ENCODE measurements at regions not wholly inside any gene's neighbourhood (a gene's known extent, or its start where the extent isn't known, plus 50 kb on each side); places are given as distances from the start of the nearest gene placed in this dataset.
"Not testable (repeated sequence)": the region's sequence is repeated elsewhere in the genome, so short reads cannot be mapped to it uniquely, and the experiment has no call there.

- no peak for DNase-seq (ENCODE audit: low spot score)
These were observed 200.9 kb upstream of the MSX2 start for GRCh38 chr5:174523311-174524071.

- no peak for DNase-seq (ENCODE audit: low spot score)
These were observed 200.0 kb upstream of the MSX2 start for GRCh38 chr5:174524351-174524750.

GRCh38 chr5:174526177-174526576 lies 198.2 kb upstream of the MSX2 start:
- DNase-seq (ENCODE audit: low spot score), result no peak

DNA sequence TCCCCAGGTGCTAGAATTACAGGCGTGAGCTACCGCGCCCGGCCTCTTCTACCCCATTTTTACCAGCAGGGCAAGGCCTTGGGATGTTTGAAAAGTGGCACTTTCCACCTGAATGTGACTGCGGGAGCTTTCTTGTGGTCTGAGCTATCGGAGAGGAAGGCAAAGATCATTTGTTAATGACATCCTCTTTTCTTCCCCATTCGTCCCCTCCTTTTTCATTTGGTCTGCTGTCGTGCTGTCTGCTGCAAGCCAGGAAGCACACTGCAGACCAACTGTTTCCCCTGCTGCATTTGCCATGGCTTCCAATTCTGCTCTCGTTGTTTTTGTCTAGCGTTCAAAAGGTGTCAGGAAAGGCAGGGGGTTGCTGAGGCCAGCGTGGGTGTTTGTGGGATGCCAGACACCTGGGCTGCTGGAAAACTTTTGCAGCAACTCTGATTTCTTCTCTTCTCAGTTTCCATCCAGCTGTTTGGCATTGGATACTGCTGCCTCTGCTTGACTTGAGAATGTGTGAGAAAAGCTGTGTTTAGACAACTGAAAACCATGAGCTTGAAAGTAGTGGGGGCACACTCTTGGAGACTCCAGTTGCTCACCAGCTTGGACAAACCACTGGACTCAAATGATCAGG lies 196.4 kb upstream of the MSX2 start:
- DNase-seq (ENCODE audit: low spot score), result no peak

GRCh38 chr5:174528821-174529544 lies 195.4 kb upstream of the MSX2 start:
- DNase-seq (ENCODE audit: low spot score), result no peak

DNA sequence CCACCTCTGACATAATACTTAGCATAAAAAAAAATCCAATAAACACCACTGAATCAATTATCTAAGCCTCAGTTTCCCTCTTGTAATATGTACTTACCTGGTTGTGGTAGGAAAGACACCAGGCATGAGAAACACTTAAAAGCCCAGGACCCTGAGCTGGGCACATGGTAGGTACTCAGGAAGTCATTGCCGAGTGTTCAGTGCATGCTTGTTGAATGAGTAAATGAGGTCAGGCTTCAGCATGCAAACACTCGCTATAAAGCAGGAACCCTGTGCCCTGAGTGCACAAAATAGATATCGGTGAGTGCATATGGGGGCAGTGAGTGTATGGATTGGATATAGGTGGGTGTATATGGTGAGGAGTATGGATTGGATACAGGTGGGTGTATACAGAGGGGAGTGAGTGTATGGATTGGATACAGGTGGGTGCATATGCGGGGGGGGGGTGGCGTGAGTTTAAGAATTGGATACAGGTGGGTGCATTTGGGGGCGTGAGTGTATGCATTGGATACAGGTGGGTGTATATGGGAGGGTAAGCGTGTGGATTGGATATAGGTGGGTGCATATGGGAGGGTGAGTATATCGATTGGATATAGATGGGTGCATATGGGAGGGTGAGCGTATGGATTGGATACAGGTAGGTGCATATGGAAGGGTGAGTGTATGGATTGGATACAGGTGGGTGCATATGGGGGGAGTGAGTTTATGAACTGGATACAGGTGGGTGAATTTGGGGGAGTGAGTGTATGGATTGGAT lies 194.3 kb upstream of the MSX2 start:
- DNase-seq (ENCODE audit: low spot score), result no peak

DNA sequence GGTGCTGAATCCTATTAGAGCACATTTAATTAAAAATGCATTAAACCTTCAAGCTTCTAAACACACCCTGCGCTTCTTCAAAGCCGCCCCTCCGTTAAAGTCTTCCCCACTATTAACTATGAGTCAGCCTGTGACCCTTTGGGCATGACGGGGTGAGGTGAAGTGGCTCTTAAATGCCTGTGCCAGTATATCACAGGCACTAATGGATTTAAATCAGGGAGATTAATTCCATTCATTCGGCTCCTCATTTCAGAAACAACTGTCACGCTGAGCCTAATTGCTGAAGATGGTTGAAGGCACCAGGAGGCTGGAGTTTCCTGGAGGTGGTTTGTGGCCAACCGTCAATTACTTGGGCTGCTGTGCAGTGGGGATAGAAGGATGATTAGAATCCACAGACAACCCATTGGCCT lies 192.6 kb upstream of the MSX2 start:
- peak; percentile 37 for DNase-seq (ENCODE audit: low spot score)

DNA sequence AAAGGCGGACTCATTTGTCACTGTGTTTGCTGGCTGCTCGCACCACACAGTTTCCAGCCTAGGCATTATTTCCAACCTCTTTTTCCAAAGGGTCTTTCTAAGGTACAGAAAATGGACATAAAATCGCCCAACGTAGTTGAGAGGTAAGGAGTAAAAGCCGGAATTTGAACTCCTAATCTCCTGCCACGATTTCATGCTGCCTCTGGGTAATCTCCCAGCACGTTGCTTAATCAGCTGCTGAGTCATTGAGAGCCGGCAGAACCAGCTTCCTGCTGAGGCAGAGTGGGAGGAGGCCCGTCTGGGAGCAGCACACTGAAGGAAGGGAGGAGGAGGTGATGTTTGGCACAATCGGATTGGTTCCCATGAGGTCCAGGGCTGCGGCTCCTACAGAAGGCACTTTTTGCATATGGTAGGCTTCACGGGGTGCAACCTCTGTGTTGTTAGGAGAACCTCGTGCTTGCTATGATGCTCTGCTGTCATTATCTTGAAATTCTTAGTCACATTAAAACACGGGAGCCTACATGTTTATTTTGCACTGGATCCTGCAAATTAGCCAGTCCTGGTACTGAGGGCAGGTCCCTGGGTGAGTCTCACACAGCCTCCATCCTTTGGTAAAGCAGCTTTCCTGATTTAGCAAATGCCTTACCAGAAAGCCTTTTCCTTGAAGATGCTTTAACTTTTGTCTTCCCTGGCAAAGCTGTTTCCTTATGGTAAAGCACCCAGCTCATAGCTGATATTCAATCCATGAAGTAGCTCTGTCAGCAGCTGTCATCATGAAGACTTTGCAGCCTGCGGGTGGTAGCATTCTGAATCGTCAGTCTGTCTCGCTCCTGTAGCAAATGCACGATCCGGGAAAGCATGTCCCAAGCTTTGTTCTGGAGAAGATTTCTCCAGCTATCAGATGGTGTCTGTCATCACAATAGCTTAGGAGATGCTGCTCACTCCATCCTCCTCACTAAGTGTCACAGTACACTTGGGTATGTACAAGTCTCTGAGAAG lies 191.6 kb upstream of the MSX2 start:
- DNase-seq (ENCODE audit: low spot score), result peak; percentile 74

DNA sequence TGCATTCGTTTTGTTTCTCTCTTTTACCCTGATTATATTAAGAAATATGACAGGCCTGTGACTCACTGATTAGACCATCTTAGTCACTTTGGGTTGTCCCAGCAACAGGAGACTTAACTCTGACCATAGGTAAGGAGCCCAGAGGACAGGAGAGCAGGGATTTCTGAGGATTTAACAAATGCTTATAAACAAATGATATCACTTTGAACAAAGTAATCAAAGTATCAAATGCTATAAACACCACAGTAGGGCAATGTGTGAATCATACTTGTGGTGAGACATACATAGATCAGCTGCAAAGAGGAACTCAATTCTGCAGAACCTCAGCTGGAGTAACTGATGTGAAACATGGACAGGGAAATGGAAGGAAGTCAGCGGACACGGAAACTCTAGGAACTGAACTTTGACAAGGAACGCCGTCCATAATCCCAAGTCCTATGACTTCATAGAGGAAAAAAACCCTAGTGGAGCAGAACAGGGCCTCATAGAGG lies 190.6 kb upstream of the MSX2 start:
- DNase-seq (ENCODE audit: low spot score), result no peak

DNA sequence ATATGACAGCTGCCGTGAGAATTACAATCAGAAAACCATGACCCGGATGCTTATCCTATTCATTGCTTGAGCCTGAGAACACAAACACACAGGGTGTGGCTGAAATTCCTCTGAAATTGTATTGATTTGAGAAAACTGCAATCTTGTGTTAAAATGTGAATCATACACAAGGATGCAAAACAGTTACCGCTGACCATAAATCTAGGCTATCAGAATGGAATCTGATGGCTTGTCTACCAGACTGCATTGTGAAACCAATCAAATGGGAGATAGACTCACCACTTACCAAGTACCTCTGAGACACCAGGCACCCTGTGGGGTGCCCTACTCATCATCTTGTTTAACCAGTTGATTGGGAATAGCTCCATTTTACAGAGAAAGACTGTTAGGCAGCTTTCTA lies 188.7 kb upstream of the MSX2 start:
- no peak for DNase-seq (ENCODE audit: low spot score)

DNA sequence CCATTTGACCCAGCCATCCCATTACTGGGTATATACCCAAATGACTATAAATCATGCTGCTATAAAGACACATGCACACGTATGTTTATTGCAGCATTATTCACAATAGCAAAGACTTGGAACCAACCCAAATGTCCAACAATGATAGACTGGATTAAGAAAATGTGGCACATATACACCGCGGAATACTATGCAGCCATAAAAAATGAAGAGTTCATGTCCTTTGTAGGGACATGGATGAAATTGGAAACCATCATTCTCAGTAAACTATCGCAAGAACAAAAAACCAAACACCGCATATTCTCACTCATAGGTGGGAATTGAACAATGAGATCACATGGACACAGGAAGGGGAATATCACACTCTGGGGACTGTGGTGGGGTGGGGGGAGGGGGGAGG lies 184.6 kb upstream of the MSX2 start:
- not testable (repeated sequence) for DNase-seq (ENCODE audit: low spot score)

GRCh38 chr5:174542037-174542436 lies 182.3 kb upstream of the MSX2 start:
- DNase-seq (ENCODE audit: low spot score), result no peak

DNA sequence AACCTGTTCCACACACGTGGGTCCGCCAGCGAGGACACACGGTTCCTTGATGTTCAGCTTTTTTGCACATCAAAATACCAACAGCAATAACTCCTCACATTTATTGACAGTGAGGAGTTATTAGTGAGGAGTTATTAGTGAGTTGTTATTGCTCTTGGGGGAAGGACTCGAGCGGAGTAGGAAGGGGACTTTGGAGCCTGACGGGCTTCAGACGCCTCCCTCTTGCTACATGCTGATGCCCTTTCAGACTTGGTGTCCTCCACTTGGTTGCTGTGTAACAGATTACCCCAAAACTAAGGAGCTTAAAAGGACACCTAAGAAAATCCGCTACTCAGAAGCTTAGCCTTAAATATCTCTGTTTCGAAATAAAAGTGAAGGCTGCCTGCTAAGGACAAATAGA lies 181.9 kb upstream of the MSX2 start:
- no peak for DNase-seq (ENCODE audit: low spot score)

DNA sequence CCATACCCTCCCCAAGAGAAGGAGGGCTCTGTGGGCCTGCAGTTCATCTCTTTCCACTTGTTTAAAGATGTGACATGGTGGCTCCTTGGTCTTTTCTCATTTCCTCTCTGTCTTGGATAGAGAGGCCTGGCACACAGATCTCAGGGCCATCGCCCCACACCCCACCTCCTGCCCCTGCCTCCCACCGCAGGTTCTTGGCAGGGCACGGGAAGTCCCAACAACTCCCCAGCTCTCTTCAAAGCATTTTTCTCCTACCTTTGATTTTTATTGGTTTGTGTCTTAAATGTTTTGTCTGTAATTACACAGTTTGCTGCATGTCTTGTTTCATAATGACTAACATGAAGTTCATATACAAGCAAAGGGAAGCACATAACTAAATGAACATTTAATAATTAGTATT lies 178.5 kb upstream of the MSX2 start:
- no peak for DNase-seq (ENCODE audit: low spot score)

DNA sequence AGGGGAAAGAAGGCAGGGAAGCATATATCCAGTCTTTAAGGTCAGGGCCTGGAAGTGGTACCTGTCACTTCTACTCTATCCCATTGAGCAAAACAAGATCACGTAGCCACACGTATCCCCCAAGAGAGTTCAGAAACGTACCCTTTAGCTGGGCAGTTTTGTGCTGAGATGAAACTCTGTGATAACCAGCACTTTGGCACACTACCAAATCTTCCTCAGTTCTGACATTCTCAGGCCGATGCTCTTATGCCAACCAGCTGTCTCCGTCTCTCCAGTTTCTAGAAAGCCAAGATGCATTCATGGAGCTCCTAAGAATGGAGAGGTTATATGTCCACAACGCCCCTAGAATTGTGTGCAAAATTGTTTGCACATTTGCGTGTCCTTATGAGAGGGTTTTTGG lies 176.6 kb upstream of the MSX2 start:
- DNase-seq (ENCODE audit: low spot score), result no peak

DNA sequence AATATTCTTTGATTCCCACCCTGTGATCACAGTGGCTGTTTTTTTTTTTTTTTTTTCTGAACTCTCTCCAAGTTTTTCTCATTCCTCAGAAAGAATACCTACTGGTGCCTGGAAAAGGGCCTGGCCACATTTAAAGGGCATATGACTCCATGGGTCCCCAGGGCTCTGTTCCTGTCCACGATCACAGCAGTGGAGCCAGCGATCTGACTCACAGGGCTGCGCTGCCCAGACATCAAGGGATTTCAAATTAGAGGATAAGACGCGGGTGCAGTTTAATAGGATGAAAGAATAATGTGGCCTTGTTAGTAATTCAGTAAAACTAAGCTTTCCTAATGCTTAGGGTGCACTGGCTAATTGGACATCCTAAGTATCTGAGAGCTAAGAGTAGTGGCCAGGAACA lies 175.1 kb upstream of the MSX2 start:
- peak; percentile 54 for DNase-seq (ENCODE audit: low spot score)

GRCh38 chr5:174550026-174550425 lies 174.4 kb upstream of the MSX2 start:
- DNase-seq (ENCODE audit: low spot score), result no peak

DNA sequence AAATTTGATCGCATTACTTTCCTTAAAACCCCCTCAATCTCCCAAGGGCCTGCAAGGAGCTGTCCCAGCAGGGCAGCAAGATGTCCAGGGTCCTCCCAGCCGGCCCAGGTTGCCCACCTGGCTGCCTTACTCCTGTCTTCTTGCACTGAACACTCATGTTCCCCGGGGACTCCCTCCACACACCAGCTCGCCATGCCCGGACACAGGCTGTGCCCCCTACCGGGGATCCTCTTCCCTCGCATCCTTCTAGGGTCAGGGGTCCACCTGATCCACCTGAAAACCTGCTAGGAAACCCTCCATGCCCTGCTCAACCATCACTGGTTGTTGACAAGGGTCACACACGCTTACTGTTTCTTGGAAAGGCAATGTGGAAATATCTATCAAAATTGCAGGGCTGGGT lies 172.0 kb upstream of the MSX2 start:
- no peak for DNase-seq (ENCODE audit: low spot score)

- DNase-seq (ENCODE audit: low spot score), result no peak
These were observed 170.8 kb upstream of the MSX2 start for GRCh38 chr5:174553556-174553955.

DNA sequence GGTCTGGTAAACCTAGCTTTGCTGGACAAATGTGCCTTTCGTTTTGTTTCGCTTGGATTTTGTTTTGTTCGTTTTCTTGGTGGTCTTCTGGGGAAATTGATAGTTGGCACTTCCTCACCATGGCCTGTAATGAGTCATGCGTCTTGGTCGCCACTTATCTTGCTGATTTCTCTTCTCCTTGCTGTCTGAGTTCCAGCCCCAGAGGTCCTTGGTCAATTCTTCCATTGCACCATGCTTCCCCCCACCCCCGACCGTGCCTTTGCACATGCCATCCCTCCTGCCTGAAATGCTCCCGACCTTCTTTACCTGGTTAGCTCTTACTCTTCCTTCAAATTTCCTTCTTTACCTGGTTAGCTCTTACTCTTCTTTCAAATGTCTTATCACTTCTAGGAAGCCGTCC lies 168.7 kb upstream of the MSX2 start:
- DNase-seq (ENCODE audit: low spot score), result no peak

DNA sequence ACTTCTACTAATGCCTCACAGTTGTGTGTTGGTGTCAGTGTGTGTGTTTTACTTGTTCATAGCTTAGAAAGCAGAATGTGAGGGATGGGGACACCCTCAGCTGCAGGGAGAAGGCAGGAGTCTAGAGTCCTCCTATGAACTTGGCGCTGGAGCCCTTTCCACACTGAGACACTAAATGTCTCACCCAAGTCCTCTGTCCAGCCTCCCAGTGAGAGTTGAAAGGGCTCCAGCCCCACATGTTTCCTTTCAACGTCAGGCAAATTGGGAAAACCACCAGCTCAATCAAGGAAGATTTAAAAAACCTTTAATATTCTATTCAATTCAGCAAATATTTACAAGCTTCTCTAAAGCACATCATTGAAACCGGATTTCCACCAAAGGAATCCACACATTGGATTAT lies 167.6 kb upstream of the MSX2 start:
- no peak for DNase-seq (ENCODE audit: low spot score)

Data from D341Med (cell line).